ENCODE measurements at regions not wholly inside any gene's neighbourhood (a gene's known extent, or its start where the extent isn't known, plus 50 kb on each side); places are given as distances from the start of the nearest gene placed in this dataset.

DNA sequence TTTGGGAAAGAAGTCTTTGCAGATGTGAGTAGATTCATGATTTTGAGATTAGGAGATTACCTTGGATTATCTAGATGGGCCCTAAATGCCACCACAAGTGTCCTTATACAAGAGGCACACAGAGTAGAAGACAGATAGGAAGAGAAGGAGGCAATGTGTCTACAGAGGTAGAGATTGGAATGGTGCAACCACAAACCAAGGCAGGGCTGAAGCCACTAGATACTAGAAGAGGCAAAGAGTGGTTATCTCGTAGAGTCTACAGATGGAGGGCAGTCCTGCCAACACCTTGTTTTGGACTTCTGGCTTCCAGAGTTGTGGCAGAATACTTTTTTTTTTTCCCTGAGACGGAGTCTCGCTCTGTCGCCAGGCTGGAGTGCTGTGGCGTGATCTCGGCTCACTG, 138.3 kb upstream of the AKIRIN2 start:
- no peak overlapping the region for H3K4me3 ChIP-seq (ENCODE audit: low read depth, low read length)
- TF ChIP-seq, protein P1, sequence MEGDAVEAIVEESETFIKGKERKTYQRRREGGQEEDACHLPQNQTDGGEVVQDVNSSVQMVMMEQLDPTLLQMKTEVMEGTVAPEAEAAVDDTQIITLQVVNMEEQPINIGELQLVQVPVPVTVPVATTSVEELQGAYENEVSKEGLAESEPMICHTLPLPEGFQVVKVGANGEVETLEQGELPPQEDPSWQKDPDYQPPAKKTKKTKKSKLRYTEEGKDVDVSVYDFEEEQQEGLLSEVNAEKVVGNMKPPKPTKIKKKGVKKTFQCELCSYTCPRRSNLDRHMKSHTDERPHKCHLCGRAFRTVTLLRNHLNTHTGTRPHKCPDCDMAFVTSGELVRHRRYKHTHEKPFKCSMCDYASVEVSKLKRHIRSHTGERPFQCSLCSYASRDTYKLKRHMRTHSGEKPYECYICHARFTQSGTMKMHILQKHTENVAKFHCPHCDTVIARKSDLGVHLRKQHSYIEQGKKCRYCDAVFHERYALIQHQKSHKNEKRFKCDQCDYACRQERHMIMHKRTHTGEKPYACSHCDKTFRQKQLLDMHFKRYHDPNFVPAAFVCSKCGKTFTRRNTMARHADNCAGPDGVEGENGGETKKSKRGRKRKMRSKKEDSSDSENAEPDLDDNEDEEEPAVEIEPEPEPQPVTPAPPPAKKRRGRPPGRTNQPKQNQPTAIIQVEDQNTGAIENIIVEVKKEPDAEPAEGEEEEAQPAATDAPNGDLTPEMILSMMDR (IDR thresholded peaks at IDR 0.05; ENCODE audit: low read depth, low read length), result no peak

- TF ChIP-seq, protein P1 (IDR thresholded peaks at IDR 0.05; ENCODE audit: low read depth, low read length), result no peak
- no peak overlapping the region for H3K4me3 ChIP-seq (ENCODE audit: low read depth, low read length)
These were observed 135.8 kb upstream of the AKIRIN2 start for GRCh38 chr6:87837876-87838275.

- TF ChIP-seq, protein P1 (IDR thresholded peaks at IDR 0.05; ENCODE audit: low read depth, low read length), result no peak
- no peak overlapping the region for H3K4me3 ChIP-seq (ENCODE audit: low read depth, low read length)
These were observed 135.4 kb upstream of the AKIRIN2 start for GRCh38 chr6:87837444-87837843.

GRCh38 chr6:87832025-87832825, 130.2 kb upstream of the AKIRIN2 start:
- peak overlapping the region; percentile 51 for H3K4me3 ChIP-seq (ENCODE audit: low read depth, low read length)
- TF ChIP-seq, protein P1 (IDR thresholded peaks at IDR 0.05; ENCODE audit: low read depth, low read length), result no peak

DNA sequence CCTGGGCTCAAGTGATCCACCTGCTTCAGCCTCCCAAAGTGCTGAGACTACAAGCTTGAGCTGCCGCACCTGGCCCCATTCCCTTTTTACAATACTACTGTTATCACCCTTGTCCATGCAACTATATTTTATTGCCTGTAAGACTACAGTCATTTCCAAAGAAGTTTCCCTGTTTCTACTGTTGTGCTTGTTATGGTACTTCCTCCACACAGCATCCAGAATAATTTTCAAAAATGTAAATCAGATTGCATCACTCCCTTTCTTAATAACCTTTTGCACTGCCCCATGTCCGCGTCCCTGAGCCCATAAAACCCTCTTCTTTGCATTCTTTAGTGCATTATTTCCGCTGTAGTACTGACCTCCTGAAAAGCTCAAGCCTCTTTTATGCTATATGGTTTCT, 128.9 kb upstream of the AKIRIN2 start:
- no peak overlapping the region for H3K4me3 ChIP-seq (ENCODE audit: low read depth, low read length)
- TF ChIP-seq, protein P1 (IDR thresholded peaks at IDR 0.05; ENCODE audit: low read depth, low read length), result no peak

GRCh38 chr6:87829622-87830121, 127.6 kb upstream of the AKIRIN2 start:
- TF ChIP-seq, protein P1 (IDR thresholded peaks at IDR 0.05; ENCODE audit: low read depth, low read length), result no peak
- H3K4me3 ChIP-seq (ENCODE audit: low read depth, low read length), result no peak overlapping the region

- H3K4me3 ChIP-seq (ENCODE audit: low read depth, low read length), result no peak overlapping the region
- TF ChIP-seq, protein P1 (IDR thresholded peaks at IDR 0.05; ENCODE audit: low read depth, low read length), result no peak
These were observed 126.0 kb upstream of the AKIRIN2 start for GRCh38 chr6:87828044-87828443.

All from WI38 (cell line).